ENCODE measurements at regions not wholly inside any gene's neighbourhood (a gene's known extent, or its start where the extent isn't known, plus 50 kb on each side); places are given as distances from the start of the nearest gene placed in this dataset.
"Not testable (repeated sequence)": the region's sequence is repeated elsewhere in the genome, so short reads cannot be mapped to it uniquely, and the experiment has no call there.

DNA sequence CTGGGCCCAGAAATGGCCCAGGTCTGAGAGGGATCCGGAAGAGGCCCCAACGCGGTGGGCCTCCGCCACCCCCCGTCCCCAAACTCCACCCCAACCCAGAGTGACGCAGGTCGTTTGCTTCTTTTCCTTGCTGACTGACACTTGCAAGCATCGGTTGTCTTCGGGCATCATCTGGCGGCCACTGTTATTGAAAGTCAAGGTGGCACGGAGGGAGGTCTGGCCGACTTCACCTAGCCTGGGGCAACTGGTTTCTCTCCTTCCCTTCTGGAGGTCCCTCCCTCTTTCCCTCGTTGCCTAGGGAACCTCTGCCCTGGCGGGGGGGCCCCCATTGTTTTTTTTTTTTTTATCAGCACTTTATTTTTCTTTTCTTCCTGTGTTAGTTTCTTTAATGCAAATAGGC is 241.8 kb downstream of the ALG10 start:
- no peaks in the 10 kb centered on the region for H3K36me3 ChIP-seq (ENCODE audit: low read depth)
- DNase-seq, result peak in 1 of 2 experiments; percentile 7
- intact Hi-C loops (cut with micrococcal nuclease; ENCODE audit: unreplicated experiment), result no loop called here
- H3K4me3 ChIP-seq, result no peak overlapping the region
- no peak for TF ChIP-seq CTCF (conservative IDR thresholded peaks at IDR 0.05)
- no peak for TF ChIP-seq EZH2 (IDR thresholded peaks at IDR 0.05; ENCODE audit: low read depth)
- H3K9me3 ChIP-seq (ENCODE audit: insufficient read depth, low read depth), result no peaks in the 10 kb centered on the region
- H3K9me2 ChIP-seq (ENCODE audit: insufficient read depth), result no peaks in the 10 kb centered on the region
- H3F3A ChIP-seq (ENCODE audit: insufficient read depth, low read depth), result no peaks in the 10 kb centered on the region
- CTCF ChIA-PET, result no interaction called here
- H2AFZ ChIP-seq, result no peak overlapping the region
- H4K20me1 ChIP-seq (ENCODE audit: insufficient read depth), result no peaks in the 10 kb centered on the region
- no peaks in the 10 kb centered on the region for H3K4me1 ChIP-seq (replicated peaks; ENCODE audit: insufficient read depth)
- no TSS peak for BruUV-seq (replicated peaks)
- H3K27ac ChIP-seq, result no peak overlapping the region
- H3K79me2 ChIP-seq (ENCODE audit: low read depth), result no peaks in the 10 kb centered on the region
- POLR2A ChIA-PET (ENCODE audit: unreplicated experiment), result no interaction called here
- no peak overlapping the region for H3K4me2 ChIP-seq
- H3K27me3 ChIP-seq (ENCODE audit: insufficient read depth, low read depth), result peaks cover 19% of the 10 kb centered on the region

DNA sequence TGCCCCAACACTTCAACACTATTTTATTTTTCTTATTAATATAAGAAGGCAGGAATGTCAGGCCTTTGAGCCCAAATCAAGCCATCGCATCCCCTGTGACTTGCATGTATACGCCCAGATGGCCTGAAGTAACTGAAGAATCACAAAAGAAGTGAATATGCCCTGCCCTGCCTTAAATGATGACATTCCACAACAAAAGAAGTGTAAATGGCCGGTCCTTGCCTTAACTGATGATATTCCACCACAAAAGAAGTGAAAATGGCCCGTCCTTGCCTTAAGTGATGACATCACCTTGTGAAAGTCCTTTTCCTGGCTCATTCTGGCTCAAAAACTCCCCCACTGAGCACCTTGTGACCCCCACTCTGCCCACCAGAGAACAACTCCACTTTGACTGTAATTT is 251.4 kb downstream of the ALG10 start:
- DNase-seq; H3K79me2 ChIP-seq (ENCODE audit: low read depth); CTCF ChIA-PET; H3F3A ChIP-seq (ENCODE audit: insufficient read depth, low read depth); H3K4me2 ChIP-seq; H3K36me3 ChIP-seq (ENCODE audit: low read depth); H3K4me1 ChIP-seq (replicated peaks; ENCODE audit: insufficient read depth); H3K4me3 ChIP-seq; H3K9me2 ChIP-seq (ENCODE audit: insufficient read depth); H2AFZ ChIP-seq; H3K27ac ChIP-seq; intact Hi-C loops (cut with micrococcal nuclease; ENCODE audit: unreplicated experiment); H3K9me3 ChIP-seq (ENCODE audit: insufficient read depth, low read depth); POLR2A ChIA-PET (ENCODE audit: unreplicated experiment); BruUV-seq (replicated peaks); H4K20me1 ChIP-seq (ENCODE audit: insufficient read depth): not testable (repeated sequence)
- peaks cover 16% of the 10 kb centered on the region; the same call in 1 of the 2 replicates for H3K27me3 ChIP-seq (ENCODE audit: insufficient read depth, low read depth)

DNA sequence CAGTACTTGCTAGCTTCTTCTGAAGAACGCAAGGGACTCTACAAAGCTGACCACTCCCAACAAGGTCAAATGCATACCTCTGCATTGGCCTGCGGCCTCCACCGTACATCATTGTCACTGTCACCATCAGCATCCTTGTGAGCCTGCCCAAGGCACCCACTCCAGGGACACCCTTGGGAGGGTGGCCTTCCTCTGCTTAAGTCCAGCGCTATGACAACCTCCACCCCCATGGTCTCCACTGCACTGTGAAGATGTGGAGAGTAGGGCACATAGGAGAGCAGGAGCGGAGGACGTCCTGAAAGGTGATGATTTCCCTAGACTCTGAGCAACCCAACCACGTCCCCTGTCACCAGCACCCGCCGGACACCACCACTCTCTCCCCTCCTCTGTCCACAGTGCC is 252.8 kb downstream of the ALG10 start:
- H3K27ac ChIP-seq, result no peak overlapping the region
- H3K4me1 ChIP-seq (replicated peaks; ENCODE audit: insufficient read depth), result no peaks in the 10 kb centered on the region
- ChIA-PET POLR2A (ENCODE audit: unreplicated experiment) (no interaction called here), CTCF (no interaction called here)
- no peaks in the 10 kb centered on the region for H3K36me3 ChIP-seq (ENCODE audit: low read depth)
- no TSS peak for BruUV-seq (replicated peaks)
- TF ChIP-seq EZH2 (IDR thresholded peaks at IDR 0.05; ENCODE audit: low read depth) (no peak), CTCF (conservative IDR thresholded peaks at IDR 0.05) (no peak)
- H3K79me2 ChIP-seq (ENCODE audit: low read depth), result no peaks in the 10 kb centered on the region
- H3K4me3 ChIP-seq, result no peak overlapping the region
- no peak for DNase-seq
- no peaks in the 10 kb centered on the region for H3F3A ChIP-seq (ENCODE audit: insufficient read depth, low read depth)
- no peaks in the 10 kb centered on the region for H3K9me2 ChIP-seq (ENCODE audit: insufficient read depth)
- no peaks in the 10 kb centered on the region for H4K20me1 ChIP-seq (ENCODE audit: insufficient read depth)
- intact Hi-C loops (cut with micrococcal nuclease; ENCODE audit: unreplicated experiment), result no loop called here
- no peak overlapping the region for H2AFZ ChIP-seq
- no peaks in the 10 kb centered on the region; the same call in 1 of the 2 replicates for H3K9me3 ChIP-seq (ENCODE audit: insufficient read depth, low read depth)
- no peak overlapping the region for H3K4me2 ChIP-seq
- H3K27me3 ChIP-seq (ENCODE audit: insufficient read depth, low read depth), result peaks cover 9% of the 10 kb centered on the region; the same call in 1 of the 2 replicates

GRCh38 chr12:34286483-34286882 is 264.2 kb downstream of the ALG10 start:
- ChIA-PET CTCF (no interaction called here), POLR2A (ENCODE audit: unreplicated experiment) (no interaction called here)
- no peak for DNase-seq
- no peaks in the 10 kb centered on the region for H3K79me2 ChIP-seq (ENCODE audit: low read depth)
- no peaks in the 10 kb centered on the region for H4K20me1 ChIP-seq (ENCODE audit: insufficient read depth)
- TF ChIP-seq EZH2 (IDR thresholded peaks at IDR 0.05; ENCODE audit: low read depth) (no peak), CTCF (conservative IDR thresholded peaks at IDR 0.05) (no peak)
- no peaks in the 10 kb centered on the region for H3K4me1 ChIP-seq (replicated peaks; ENCODE audit: insufficient read depth)
- no peak overlapping the region for H3K4me2 ChIP-seq
- peaks cover 22% of the 10 kb centered on the region; the same call in 1 of the 2 replicates for H3K27me3 ChIP-seq (ENCODE audit: insufficient read depth, low read depth)
- no TSS peak for BruUV-seq (replicated peaks)
- H3K9me2 ChIP-seq (ENCODE audit: insufficient read depth), result no peaks in the 10 kb centered on the region
- no peak overlapping the region for H3K4me3 ChIP-seq
- H3F3A ChIP-seq (ENCODE audit: insufficient read depth, low read depth), result no peaks in the 10 kb centered on the region
- H3K36me3 ChIP-seq (ENCODE audit: low read depth), result no peaks in the 10 kb centered on the region
- intact Hi-C loops (cut with micrococcal nuclease; ENCODE audit: unreplicated experiment), result no loop called here
- no peak overlapping the region for H2AFZ ChIP-seq
- H3K9me3 ChIP-seq (ENCODE audit: insufficient read depth, low read depth), result no peaks in the 10 kb centered on the region
- H3K27ac ChIP-seq, result no peak overlapping the region
